Motor neuron (in vitro differentiated cells): ENCODE measurements at regions not wholly inside any gene's neighbourhood (a gene's known extent, or its start where the extent isn't known, plus 50 kb on each side); places are given as distances from the start of the nearest gene placed in this dataset.
A peak's percentile ranks its signal among the peaks of the same experiment; 100 is the strongest.

Experiments used
- ATAC-seq, 8 experiments: fragments of 200-7000 bp; cut with Tn5 transposase; replicated peaks in 6 of 8; 2 replicates each; pipeline ENCODE4 v1.8.0; 2021; ENCODE audit warnings: mild to moderate bottlenecking in 8 of 8, moderate library complexity in 8 of 8
- H3K27ac ChIP-seq, 2 donors: fragments of 250-450 bp; sonication (Bioruptor Pico); 2 replicates each; pipeline ENCODE4 v1.9.0; 2021; ENCODE audit warnings: antibody characterized with exemption in 2 of 2, mild to moderate bottlenecking in 2 of 2, moderate library complexity in 1 of 2
- H3K4me1 ChIP-seq, 2 donors: fragments of 250-450 bp; sonication (Bioruptor Pico); replicated peaks in 1 of 2; 2 replicates each; pipeline ENCODE4 v1.6.1; 2021; ENCODE audit warnings: antibody characterized with exemption in 2 of 2, mild to moderate bottlenecking in 2 of 2, moderate library complexity in 1 of 2
- H3K4me3 ChIP-seq, 5 donors: fragments of 250-450 bp; sonication (Bioruptor Pico); 2 replicates each; pipeline ENCODE4 v1.9.0; 2021; ENCODE audit warnings: antibody characterized with exemption in 5 of 5, mild to moderate bottlenecking in 5 of 5, moderate library complexity in 4 of 5
- WGBS, 10 experiments: fragments of 450-650 bp; shearing (Covaris generic); methylation state at CpG; one replicate each; pipeline ENCODE4 v1.0.0; 2022; 5-methylcytosine and 5-hydroxymethylcytosine counted together
- in situ Hi-C, 9 experiments: fragments of 400-800 bp; cut with MboI; loops; one replicate each; pipeline ENCODE4 v1.15.0; 2021; ENCODE audit warnings: low sequenced_read_pairs in 9 of 9, low pct_unique_long_range_greater_than_20kb in 2 of 9; ENCODE audit not compliant: unreplicated experiment in 9 of 9

- in situ Hi-C loops, result no loop called here
- H3K4me1 ChIP-seq, result no peaks in the 10 kb centered on the region
- WGBS, 10 experiments, result 0 to 77% (median 49%) methylated on average over 1 to 2 of the region's 2 CpGs
- no peak overlapping the region for H3K4me3 ChIP-seq
- H3K27ac ChIP-seq, result no peak overlapping the region
- no peak for ATAC-seq
Measured at GRCh38 chr3:5650303-5650702, 462.8 kb downstream of the EDEM1 start.

GRCh38 chr3:5651351-5651750 lies 463.8 kb downstream of the EDEM1 start:
- in situ Hi-C loops, result no loop called here
- ATAC-seq, result no peak
- Histone ChIP-seq H3K27ac (no peak overlapping the region), H3K4me1 (no peaks in the 10 kb centered on the region), H3K4me3 (no peak overlapping the region)
- 0 to 77% (median 32%) methylated on average over 1 to 3 of the region's 3 CpGs; no CpG with 5 or more reads in 2 of the 10 experiments for WGBS, 10 experiments

- in situ Hi-C loops, result no loop called here
- ATAC-seq, result peak in 2 of 8 experiments; percentile 45 to 74
- Histone ChIP-seq H3K4me3 (no peak overlapping the region), H3K4me1 (no peaks in the 10 kb centered on the region), H3K27ac (no peak overlapping the region)
- 0 to 100% (median 63%) methylated on average over 1 to 2 of the region's 2 CpGs; no CpG with 5 or more reads in 1 of the 10 experiments for WGBS, 10 experiments
Measured at GRCh38 chr3:5653426-5654143, 466.1 kb downstream of the EDEM1 start.

GRCh38 chr3:5657106-5657505 lies 469.6 kb downstream of the EDEM1 start:
- Histone ChIP-seq H3K27ac (no peak overlapping the region), H3K4me1 (no peaks in the 10 kb centered on the region), H3K4me3 (no peak overlapping the region)
- in situ Hi-C loops, result no loop called here
- ATAC-seq, result no peak
- 0 to 68% (median 29%) methylated on average over 1 to 5 of the region's 5 CpGs for WGBS, 10 experiments

GRCh38 chr3:5663601-5664000 lies 476.1 kb downstream of the EDEM1 start:
- no peak overlapping the region for H3K27ac ChIP-seq
- no peak overlapping the region for H3K4me3 ChIP-seq
- H3K4me1 ChIP-seq, result no peaks in the 10 kb centered on the region
- in situ Hi-C loops, result no loop called here
- no peak for ATAC-seq
- WGBS, 10 experiments, result 0 to 100% (median 33%) methylated on average over 1 of the region's 1 CpG; no CpG with 5 or more reads in 3 of the 10 experiments

- ATAC-seq, result no peak
- Histone ChIP-seq H3K4me3 (no peak overlapping the region), H3K4me1 (no peaks in the 10 kb centered on the region), H3K27ac (no peak overlapping the region)
- in situ Hi-C loops, result no loop called here
- WGBS, 10 experiments, result 0 to 70% (median 52%) methylated on average over 1 to 4 of the region's 4 CpGs
Measured at GRCh38 chr3:5666455-5666854, 478.9 kb downstream of the EDEM1 start.

- ATAC-seq, result no peak
- Histone ChIP-seq H3K27ac (no peak overlapping the region), H3K4me3 (no peak overlapping the region), H3K4me1 (no peaks in the 10 kb centered on the region)
- in situ Hi-C loops, result no loop called here
- 0 to 93% (median 30%) methylated on average over 2 to 3 of the region's 3 CpGs; no CpG with 5 or more reads in 1 of the 10 experiments for whole genome bisulfite sequencing, 10 experiments
Measured at GRCh38 chr3:5673521-5673920, 486.0 kb downstream of the EDEM1 start.

GRCh38 chr3:5675319-5675718 lies 487.8 kb downstream of the EDEM1 start:
- Histone ChIP-seq H3K27ac (no peak overlapping the region), H3K4me3 (no peak overlapping the region), H3K4me1 (no peaks in the 10 kb centered on the region)
- in situ Hi-C loops, result no loop called here
- peak in 1 of 8 experiments; percentile 70 for ATAC-seq
- WGBS, 10 experiments, result 67 to 71% methylated on average over 1 of the region's 3 CpGs; no CpG with 5 or more reads in 8 of the 10 experiments

GRCh38 chr3:5677555-5677954 lies 490.0 kb downstream of the EDEM1 start:
- no peak for ATAC-seq
- 7 to 92% (median 73%) methylated on average over 1 to 6 of the region's 6 CpGs for WGBS, 10 experiments
- in situ Hi-C loops, result no loop called here
- Histone ChIP-seq H3K27ac (no peak overlapping the region), H3K4me3 (no peak overlapping the region), H3K4me1 (no peaks in the 10 kb centered on the region)

GRCh38 chr3:5678248-5678647 lies 490.7 kb downstream of the EDEM1 start:
- H3K4me1 ChIP-seq, result no peaks in the 10 kb centered on the region
- H3K4me3 ChIP-seq, result no peak overlapping the region
- 21 to 95% (median 82%) methylated on average over 2 of the region's 2 CpGs for WGBS, 10 experiments
- no peak for ATAC-seq
- H3K27ac ChIP-seq, result no peak overlapping the region
- in situ Hi-C loops, result no loop called here

- no peak for ATAC-seq
- 0 to 83% (median 16%) methylated on average over 1 to 5 of the region's 5 CpGs; no CpG with 5 or more reads in 2 of the 10 experiments for WGBS, 10 experiments
- H3K27ac ChIP-seq, result no peak overlapping the region
- H3K4me3 ChIP-seq, result no peak overlapping the region
- in situ Hi-C loops, result no loop called here
- H3K4me1 ChIP-seq, result no peaks in the 10 kb centered on the region
Measured at GRCh38 chr3:5678844-5679243, 491.3 kb downstream of the EDEM1 start.

GRCh38 chr3:5687230-5687629 lies 499.7 kb downstream of the EDEM1 start:
- no peak overlapping the region for H3K27ac ChIP-seq
- in situ Hi-C loops, result no loop called here
- ATAC-seq, result peak in 1 of 8 experiments; percentile 26
- H3K4me1 ChIP-seq, result no peaks in the 10 kb centered on the region
- H3K4me3 ChIP-seq, result no peak overlapping the region
- whole genome bisulfite sequencing, 10 experiments, result 7 to 90% (median 44%) methylated on average over 1 to 3 of the region's 3 CpGs; no CpG with 5 or more reads in 2 of the 10 experiments

GRCh38 chr3:5690490-5690889 lies 503.0 kb downstream of the EDEM1 start:
- Histone ChIP-seq H3K4me3 (no peak overlapping the region), H3K4me1 (no peaks in the 10 kb centered on the region), H3K27ac (no peak overlapping the region)
- in situ Hi-C loops, result no loop called here
- ATAC-seq, result no peak

GRCh38 chr3:5690904-5691532 lies 503.5 kb downstream of the EDEM1 start:
- Histone ChIP-seq H3K4me3 (no peak overlapping the region), H3K4me1 (no peaks in the 10 kb centered on the region), H3K27ac (no peak overlapping the region)
- in situ Hi-C loops, result no loop called here
- no peak for ATAC-seq
- WGBS, 10 experiments, result 0 to 80% (median 37%) methylated on average over 1 to 3 of the region's 3 CpGs
